ENCODE measurements at regions not wholly inside any gene's neighbourhood (a gene's known extent, or its start where the extent isn't known, plus 50 kb on each side); places are given as distances from the start of the nearest gene placed in this dataset.
"Not testable (repeated sequence)": the region's sequence is repeated elsewhere in the genome, so short reads cannot be mapped to it uniquely, and the experiment has no call there.

GRCh38 chrX:3815896-3816664, 102.6 kb upstream of the PRKX start:
- DNase-seq, result no peak

DNA sequence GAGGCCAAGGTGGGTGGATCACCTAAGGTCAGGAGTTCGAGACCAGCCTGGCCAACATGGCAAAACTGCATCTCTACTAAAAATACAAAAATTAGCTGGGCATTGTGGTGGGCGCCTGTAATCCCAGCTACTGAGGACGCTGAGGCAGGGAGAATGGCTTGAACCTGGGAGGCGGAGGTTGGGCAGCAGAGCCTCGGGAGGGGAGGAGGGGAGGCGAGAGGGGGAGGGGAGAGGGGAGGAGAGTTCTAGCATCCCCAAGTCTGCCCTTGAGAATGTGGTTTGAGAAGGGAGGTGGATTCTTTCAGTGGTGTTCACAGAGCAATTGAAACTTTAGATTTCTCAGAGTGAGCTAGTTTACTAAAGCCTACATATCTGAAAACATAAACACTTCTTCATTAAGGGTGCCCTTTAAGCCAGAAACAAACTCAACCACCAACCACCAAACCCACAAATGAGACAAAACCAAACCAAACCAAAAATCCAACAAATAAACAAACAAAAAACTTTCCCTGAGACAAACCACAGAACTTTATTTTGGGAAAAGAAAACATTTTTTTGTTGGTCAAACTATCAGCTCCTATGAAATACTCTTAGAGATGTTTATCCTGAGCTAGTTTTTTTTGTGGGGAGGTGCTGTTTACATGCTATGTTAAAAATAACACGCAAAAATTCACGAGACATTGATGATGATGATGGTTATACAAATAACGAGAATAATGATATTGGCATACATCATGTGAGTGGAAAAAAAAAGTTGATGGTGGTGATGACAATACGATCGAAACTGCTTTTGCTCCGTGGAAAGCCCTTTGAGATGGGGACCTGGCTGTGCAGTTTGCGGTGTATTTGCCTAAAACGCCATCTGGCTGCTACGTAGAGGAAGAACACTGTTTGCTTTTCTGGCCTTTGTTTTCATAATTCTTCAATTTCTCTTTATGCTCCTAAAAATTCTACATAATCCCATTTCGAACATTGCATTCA, 98.2 kb upstream of the PRKX start:
- no peak for DNase-seq

GRCh38 chrX:3807906-3808305, 94.5 kb upstream of the PRKX start:
- no peak for DNase-seq

DNA sequence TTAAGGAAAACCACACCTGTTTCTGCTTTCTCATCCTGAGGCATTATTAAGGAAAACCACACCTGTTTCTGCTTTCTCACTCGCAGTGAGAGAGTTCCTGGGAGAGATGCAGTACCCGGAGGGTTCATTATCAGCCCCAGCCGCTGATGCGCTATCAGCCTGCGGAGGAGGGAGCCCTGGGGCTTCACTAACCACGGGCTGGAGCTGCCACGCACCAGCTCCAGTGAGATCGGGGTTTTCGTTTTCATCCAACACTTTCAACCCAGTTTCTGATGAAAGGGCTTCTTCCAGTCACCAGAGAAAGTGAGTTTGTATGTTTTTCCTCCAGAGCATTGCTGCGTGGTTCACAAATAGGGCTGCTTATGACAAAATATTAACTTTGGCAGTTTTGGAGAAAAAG, 93.2 kb upstream of the PRKX start:
- DNase-seq, result no peak

GRCh38 chrX:3803713-3804112, 90.3 kb upstream of the PRKX start:
- DNase-seq, result no peak

- no peak for DNase-seq
These were observed 89.9 kb upstream of the PRKX start for GRCh38 chrX:3803305-3803704.

GRCh38 chrX:3795411-3795810, 82.0 kb upstream of the PRKX start:
- DNase-seq, result not testable (repeated sequence)

GRCh38 chrX:3791449-3791848, 78.0 kb upstream of the PRKX start:
- no peak for DNase-seq

DNA sequence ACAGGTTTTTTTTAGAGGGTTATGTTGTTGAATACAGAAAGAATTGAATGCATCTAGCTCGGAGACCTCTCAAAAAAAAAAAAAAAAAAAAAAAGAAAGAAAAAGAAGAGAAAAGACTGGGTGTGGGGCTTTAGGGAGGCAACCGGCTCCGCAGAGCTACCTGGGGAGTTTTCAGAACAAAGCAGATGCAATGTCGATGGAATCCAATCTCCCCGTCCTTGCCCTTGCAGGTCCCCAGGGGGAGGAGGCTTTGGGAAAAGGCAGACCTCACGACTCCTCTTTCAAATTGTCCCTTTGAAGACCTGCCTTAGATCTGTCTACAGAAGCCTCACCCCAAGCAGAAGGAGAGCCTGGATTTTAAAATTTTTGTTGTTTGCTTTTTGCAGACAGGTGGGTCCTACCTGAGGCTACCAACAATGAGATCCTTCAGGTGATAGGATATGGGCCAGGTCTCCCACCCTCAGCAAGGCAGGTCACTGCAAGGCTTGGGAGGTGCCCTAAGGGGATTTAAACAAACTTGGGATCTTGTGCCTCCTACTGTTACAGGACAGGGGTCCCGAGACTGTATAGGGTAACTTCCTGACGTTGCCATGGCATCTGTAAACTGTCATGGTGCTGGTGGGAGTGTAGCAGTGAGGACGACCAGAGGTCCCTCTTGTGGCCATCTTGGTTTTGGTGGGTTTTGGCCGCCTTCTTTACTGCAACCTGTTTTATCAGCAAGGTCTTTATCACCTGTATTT, 75.2 kb upstream of the PRKX start:
- DNase-seq, result no peak

- DNase-seq, result no peak
These were observed 74.4 kb upstream of the PRKX start for GRCh38 chrX:3787856-3788255.

- not testable (repeated sequence) for DNase-seq
These were observed 72.4 kb upstream of the PRKX start for GRCh38 chrX:3785822-3786221.

- DNase-seq, result no peak
These were observed 67.1 kb upstream of the PRKX start for GRCh38 chrX:3780564-3780963.

DNA sequence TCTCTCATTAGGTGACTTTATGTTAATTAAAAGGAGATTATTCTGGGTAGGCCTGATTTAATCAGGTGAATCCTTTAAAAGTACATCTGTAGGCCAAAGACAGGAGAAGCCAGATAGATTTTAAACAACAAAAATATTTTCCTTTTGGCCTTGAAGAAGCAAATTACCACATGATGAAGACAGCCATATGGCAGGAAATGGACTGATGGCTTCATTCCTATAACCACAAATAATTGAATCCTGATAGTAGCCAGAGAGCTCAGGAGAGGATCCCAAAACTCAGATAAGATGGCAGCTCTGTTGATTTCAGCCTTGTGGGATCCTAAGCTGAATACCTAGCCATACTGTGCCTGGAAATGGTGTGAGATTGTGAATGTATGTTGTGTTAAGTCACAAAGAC, 66.1 kb upstream of the PRKX start:
- no peak for DNase-seq

DNA sequence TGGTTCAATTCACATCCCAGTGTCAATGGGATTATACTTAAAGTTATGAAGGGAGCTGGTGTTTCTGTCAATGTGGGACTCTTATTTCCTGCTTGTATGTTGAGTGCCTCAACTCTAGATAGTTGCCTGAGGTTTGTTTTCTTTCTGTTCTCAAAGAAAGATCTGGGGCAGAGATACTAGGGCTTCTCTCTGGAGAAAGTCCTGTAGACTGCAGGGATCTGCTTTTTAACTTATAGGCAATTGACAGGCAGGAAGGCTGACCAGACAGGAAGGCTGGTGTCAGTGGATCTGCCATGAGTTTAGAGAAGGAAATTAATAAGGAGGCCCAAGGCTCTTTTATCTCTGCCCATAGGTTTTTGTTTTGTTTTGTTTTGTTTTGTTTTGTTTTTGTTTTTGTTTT, 64.0 kb upstream of the PRKX start:
- no peak for DNase-seq

- no peak for DNase-seq
These were observed 58.3 kb upstream of the PRKX start for GRCh38 chrX:3771766-3772165.

GRCh38 chrX:3768881-3769280, 55.4 kb upstream of the PRKX start:
- DNase-seq, result no peak

All from NCI-H774 (cell line).